Activated CD8-positive, alpha-beta memory T cell treated with anti-CD3 and anti-CD28 coated beads, Interleukin-2, amount 50 U/mL, for 1 hour (primary cell): ENCODE measurements at regions not wholly inside any gene's neighbourhood (a gene's known extent, or its start where the extent isn't known, plus 50 kb on each side); places are given as distances from the start of the nearest gene placed in this dataset.
"Not testable (repeated sequence)": the region's sequence is repeated elsewhere in the genome, so short reads cannot be mapped to it uniquely, and the experiment has no call there.

Source experiments
- DNase-seq: peaks from one replicate; pipeline ENCODE4 v3.0.0-alpha.2; 2020; ENCODE audit errors: extremely low read depth

GRCh38 chr17:33832262-33832661, 422.8 kb upstream of the CCL2 start:
- DNase-seq: no peak

- no peak for DNase-seq
Measured at GRCh38 chr17:33837281-33837680, 417.8 kb upstream of the CCL2 start.

- DNase-seq: no peak
Measured at GRCh38 chr17:33838281-33838680, 416.8 kb upstream of the CCL2 start.

GRCh38 chr17:33847900-33848299, 407.2 kb upstream of the CCL2 start:
- DNase-seq: no peak

GRCh38 chr17:33848433-33848832, 406.7 kb upstream of the CCL2 start:
- no peak for DNase-seq

- no peak for DNase-seq
Measured at GRCh38 chr17:33854596-33854995, 400.5 kb upstream of the CCL2 start.

GRCh38 chr17:33858121-33858520, 397.0 kb upstream of the CCL2 start:
- no peak for DNase-seq

- DNase-seq: no peak
Measured at GRCh38 chr17:33858682-33859081, 396.4 kb upstream of the CCL2 start.

- no peak for DNase-seq
Measured at GRCh38 chr17:33862772-33863602, 392.1 kb upstream of the CCL2 start.

- DNase-seq: no peak
Measured at GRCh38 chr17:33864758-33865229, 390.3 kb upstream of the CCL2 start.

GRCh38 chr17:33868899-33869298, 386.2 kb upstream of the CCL2 start:
- DNase-seq: no peak

GRCh38 chr17:33870936-33871335, 384.1 kb upstream of the CCL2 start:
- DNase-seq: no peak

- no peak for DNase-seq
Measured at GRCh38 chr17:33871720-33872540, 383.2 kb upstream of the CCL2 start.

GRCh38 chr17:33873201-33873617, 381.9 kb upstream of the CCL2 start:
- no peak for DNase-seq

GRCh38 chr17:33874617-33875060, 380.4 kb upstream of the CCL2 start:
- DNase-seq: no peak

- no peak for DNase-seq
Measured at GRCh38 chr17:33875973-33876372, 379.1 kb upstream of the CCL2 start.

- DNase-seq: not testable (repeated sequence)
Measured at GRCh38 chr17:33882273-33882672, 372.8 kb upstream of the CCL2 start.

- DNase-seq: not testable (repeated sequence)
Measured at GRCh38 chr17:33882677-33883076, 372.4 kb upstream of the CCL2 start.

GRCh38 chr17:33888455-33888854, 366.6 kb upstream of the CCL2 start:
- DNase-seq: no peak

GRCh38 chr17:33889040-33889439, 366.0 kb upstream of the CCL2 start:
- no peak for DNase-seq

GRCh38 chr17:33889766-33890165, 365.3 kb upstream of the CCL2 start:
- no peak for DNase-seq

GRCh38 chr17:33892717-33893591, 362.1 kb upstream of the CCL2 start:
- DNase-seq: no peak
